22Rv1 (cell line): ENCODE measurements at regions not wholly inside any gene's neighbourhood (a gene's known extent, or its start where the extent isn't known, plus 50 kb on each side); places are given as distances from the start of the nearest gene placed in this dataset.

Experiments
- H3K27ac ChIP-seq: fragments of 450-650 bp; 2 replicates; pipeline ENCODE4 v1.5.1; 2017
- ZFX ChIP-seq: fragments of 450-650 bp; IDR thresholded peaks from 2 replicates; pipeline ENCODE4 v1.6.1; 2017; ENCODE audit warnings: antibody characterized with exemption, borderline replicate concordance
- TF ChIP-seq, protein P1 (sequence below): fragments of 450-650 bp; IDR thresholded peaks from 2 replicates; pipeline ENCODE4 v1.5.1; 2017; ENCODE audit warnings: mild to moderate bottlenecking

DNA sequence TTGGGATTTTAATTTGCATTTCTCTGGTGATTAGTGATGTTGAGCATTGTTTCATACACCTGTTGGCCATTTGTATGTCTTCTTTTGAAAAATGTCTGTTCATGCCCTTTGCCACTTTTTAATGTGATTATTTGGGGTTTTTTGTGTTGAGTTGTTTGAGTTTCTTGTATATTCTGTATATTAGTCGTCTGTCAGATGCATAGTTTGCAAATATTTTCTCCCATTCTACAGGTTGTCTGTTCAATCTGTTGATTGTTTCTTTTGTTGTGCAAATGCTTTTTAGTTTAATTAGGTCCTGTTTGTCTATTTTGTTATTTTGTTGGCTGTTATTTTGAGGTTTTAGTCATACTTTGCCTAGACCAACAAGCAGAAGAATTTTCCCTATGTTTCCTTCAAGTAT is 164.0 kb upstream of the CXADR start:
- no peak for TF ChIP-seq ZFX
- TF ChIP-seq, protein P1, sequence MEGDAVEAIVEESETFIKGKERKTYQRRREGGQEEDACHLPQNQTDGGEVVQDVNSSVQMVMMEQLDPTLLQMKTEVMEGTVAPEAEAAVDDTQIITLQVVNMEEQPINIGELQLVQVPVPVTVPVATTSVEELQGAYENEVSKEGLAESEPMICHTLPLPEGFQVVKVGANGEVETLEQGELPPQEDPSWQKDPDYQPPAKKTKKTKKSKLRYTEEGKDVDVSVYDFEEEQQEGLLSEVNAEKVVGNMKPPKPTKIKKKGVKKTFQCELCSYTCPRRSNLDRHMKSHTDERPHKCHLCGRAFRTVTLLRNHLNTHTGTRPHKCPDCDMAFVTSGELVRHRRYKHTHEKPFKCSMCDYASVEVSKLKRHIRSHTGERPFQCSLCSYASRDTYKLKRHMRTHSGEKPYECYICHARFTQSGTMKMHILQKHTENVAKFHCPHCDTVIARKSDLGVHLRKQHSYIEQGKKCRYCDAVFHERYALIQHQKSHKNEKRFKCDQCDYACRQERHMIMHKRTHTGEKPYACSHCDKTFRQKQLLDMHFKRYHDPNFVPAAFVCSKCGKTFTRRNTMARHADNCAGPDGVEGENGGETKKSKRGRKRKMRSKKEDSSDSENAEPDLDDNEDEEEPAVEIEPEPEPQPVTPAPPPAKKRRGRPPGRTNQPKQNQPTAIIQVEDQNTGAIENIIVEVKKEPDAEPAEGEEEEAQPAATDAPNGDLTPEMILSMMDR, result no peak
- H3K27ac ChIP-seq, result no peak overlapping the region

GRCh38 chr21:17351766-17352165 is 161.1 kb upstream of the CXADR start:
- H3K27ac ChIP-seq, result no peak overlapping the region
- TF ChIP-seq ZFX, result no peak
- TF ChIP-seq, protein P1, result no peak

- TF ChIP-seq, protein P1, result no peak
- TF ChIP-seq ZFX, result no peak
- no peak overlapping the region for H3K27ac ChIP-seq
These were observed 159.7 kb upstream of the CXADR start for GRCh38 chr21:17352996-17353655.

DNA sequence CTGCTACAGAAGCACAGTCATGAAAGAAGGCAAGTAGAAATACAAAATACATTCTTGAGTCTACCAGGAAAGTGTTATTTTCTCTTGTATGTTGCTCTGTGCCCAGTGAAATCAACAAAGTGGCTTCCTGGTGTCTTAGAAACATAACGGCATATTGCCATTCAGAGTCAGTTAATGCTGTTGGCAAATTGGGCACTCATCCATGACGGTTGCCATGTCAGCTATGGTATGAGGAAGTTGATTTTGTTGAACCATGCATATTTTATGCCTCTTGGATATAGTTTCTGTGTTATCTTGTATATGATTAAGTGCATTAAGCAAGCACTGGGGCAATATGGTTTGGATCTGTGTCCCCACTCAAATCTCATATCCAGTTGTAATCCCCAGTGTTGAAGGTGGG is 153.1 kb upstream of the CXADR start:
- H3K27ac ChIP-seq, result no peak overlapping the region
- TF ChIP-seq, protein P1, result no peak
- TF ChIP-seq ZFX, result no peak

DNA sequence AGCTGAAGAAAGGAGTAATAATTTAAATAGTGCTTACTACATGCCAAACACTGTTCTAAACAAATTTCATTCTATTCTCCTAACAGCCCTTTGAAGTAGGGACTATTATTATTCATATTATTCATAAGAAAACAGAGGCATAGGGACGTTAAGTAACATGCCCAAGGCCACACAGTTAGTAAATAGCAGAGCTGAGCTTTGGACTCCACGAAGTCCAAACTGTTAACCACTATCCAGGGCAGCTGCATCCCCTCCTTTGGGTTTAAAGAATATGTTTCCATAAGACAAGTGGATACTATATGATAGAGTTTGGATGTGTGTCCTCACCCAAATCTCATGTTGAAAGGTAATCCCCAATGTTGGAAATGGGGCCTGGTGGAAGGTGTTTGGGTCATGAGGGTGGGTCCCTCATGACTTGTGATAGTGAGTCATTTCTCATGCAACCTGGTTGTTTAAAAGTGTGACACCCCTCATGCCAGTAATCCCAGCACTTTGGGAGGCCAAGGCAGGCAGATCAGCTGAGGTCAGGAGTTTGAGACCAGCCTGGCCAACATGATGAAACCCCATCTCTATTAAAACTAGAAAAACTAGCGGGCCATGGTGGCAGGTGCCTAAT is 144.0 kb upstream of the CXADR start:
- TF ChIP-seq, protein P1, result no peak
- no peak for TF ChIP-seq ZFX

DNA sequence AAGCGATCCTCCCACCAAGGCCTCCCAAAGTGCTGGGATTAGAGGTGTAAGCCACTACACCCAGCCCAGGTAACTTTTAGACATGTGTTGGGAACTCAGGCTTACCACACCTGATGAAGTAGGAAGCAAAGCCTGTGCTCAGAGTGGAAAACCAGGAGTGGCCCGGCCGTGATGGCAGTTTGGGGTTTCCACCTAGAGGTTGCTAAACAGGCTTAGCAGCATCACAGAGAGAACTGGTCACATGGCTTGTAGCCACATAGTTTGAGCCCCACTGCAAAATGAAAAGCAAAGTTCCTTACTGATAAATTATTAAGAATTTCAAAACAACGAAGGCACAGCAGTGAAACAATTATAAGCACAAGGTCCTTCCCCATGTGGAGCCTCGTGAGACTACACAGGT is 142.6 kb upstream of the CXADR start:
- no peak for TF ChIP-seq ZFX
- TF ChIP-seq, protein P1, result no peak

More for the DNA sequence above, 144.0 kb upstream of the CXADR start:
- no peak overlapping the region for H3K27ac ChIP-seq

GRCh38 chr21:17370916-17371315 is 141.9 kb upstream of the CXADR start:
- H3K27ac ChIP-seq, result no peak overlapping the region

More for the DNA sequence above, 142.6 kb upstream of the CXADR start:
- H3K27ac ChIP-seq, result no peak overlapping the region

More at GRCh38 chr21:17370916-17371315, 141.9 kb upstream of the CXADR start:
- TF ChIP-seq ZFX, result no peak
- TF ChIP-seq, protein P1, result no peak
